ENCODE measurements at regions not wholly inside any gene's neighbourhood (a gene's known extent, or its start where the extent isn't known, plus 50 kb on each side); places are given as distances from the start of the nearest gene placed in this dataset.

- Histone ChIP-seq H3K9me3 (ENCODE audit: control insufficient read depth, low read depth, low read length) (no peaks in the 10 kb centered on the region), H3K56ac (ENCODE audit: insufficient read length, low read depth, low read length) (no peak overlapping the region), H3K23ac (ENCODE audit: insufficient read length, low read depth, low read length) (no peak overlapping the region), H4K8ac (replicated peaks; ENCODE audit: insufficient read length, low read depth, low read length) (no peak overlapping the region), H4K91ac (ENCODE audit: insufficient read length, low read depth, low read length) (no peak overlapping the region), H2BK12ac (ENCODE audit: insufficient read length, low read depth, low read length) (no peak overlapping the region), H4K20me1 (ENCODE audit: control insufficient read depth, insufficient read depth, insufficient read length) (no peaks in the 10 kb centered on the region), H3K27me3 (ENCODE audit: insufficient read depth, low read length) (no peaks in the 10 kb centered on the region), H2AFZ (ENCODE audit: low read length) (no peak overlapping the region), H2BK5ac (ENCODE audit: insufficient read length, low read length) (no peak overlapping the region), H3T11ph (ENCODE audit: low read length) (no peak overlapping the region), H3K9ac (ENCODE audit: extremely low read depth, insufficient read length, low read length) (no peak overlapping the region), H3K14ac (ENCODE audit: insufficient read depth, low read length) (no peak overlapping the region), H3K23me2 (ENCODE audit: insufficient read length, low read depth, low read length, poor library complexity, severe bottlenecking) (no peaks in the 10 kb centered on the region), H3K4me1 (ENCODE audit: insufficient read depth, low read length) (peaks cover 5% of the 10 kb centered on the region; the same call in 1 of the 2 replicates), H2BK20ac (ENCODE audit: low read depth, low read length, poor library complexity, severe bottlenecking) (no peak overlapping the region), H2BK15ac (ENCODE audit: low read depth, low read length) (no peak overlapping the region), H3K4me2 (ENCODE audit: insufficient read depth, insufficient read length, low read length) (no peak overlapping the region), H3K18ac (ENCODE audit: insufficient read length, low read depth, low read length) (no peak overlapping the region), H3K79me1 (ENCODE audit: insufficient read depth, low read depth, low read length, poor library complexity, severe bottlenecking) (no peaks in the 10 kb centered on the region), H4K5ac (ENCODE audit: insufficient read length, low read depth, low read length) (no peak overlapping the region), H3K27ac (ENCODE audit: insufficient read length, low read depth, low read length) (no peak overlapping the region), H2AK5ac (ENCODE audit: insufficient read length, low read length) (no peak overlapping the region), H3K4ac (ENCODE audit: low read depth, low read length) (no peak overlapping the region), H3K79me2 (ENCODE audit: insufficient read depth, low read length) (no peaks in the 10 kb centered on the region), H2BK120ac (ENCODE audit: low read depth, low read length, poor library complexity, severe bottlenecking) (no peak overlapping the region)
- Mint-ChIP-seq H3K27ac (no peak overlapping the region), H3K27me3 (ENCODE audit: low read depth) (no peaks in the 10 kb centered on the region; the same call in 1 of the 2 replicates), H3K9me3 (peaks cover 8 to 15% of the 10 kb centered on the region in 2 experiments), H3K4me3 (no peak overlapping the region), H3K4me1 (peaks cover 24 to 32% of the 10 kb centered on the region in 2 experiments), H3K36me3 (ENCODE audit: insufficient read depth in 1 of 3, low read depth in 3 of 3) (peaks cover under 1 to 18% (median 10%) of the 10 kb centered on the region in 3 experiments; a peak in 6 of 7 replicates)
- no CpG with 5 or more reads among the region's 3 CpGs for WGBS (ENCODE audit: extremely low coverage, insufficient read length, low lambda C conversion rate)
- DNase-seq = no peak
- no peak for TF ChIP-seq CTCF (conservative IDR thresholded peaks at IDR 0.05)
Measured at GRCh38 chr11:106390078-106390477, 312.6 kb downstream of the AASDHPPT start.

Data from H9 (cell line).